ENCODE measurements at regions not wholly inside any gene's neighbourhood (a gene's known extent, or its start where the extent isn't known, plus 50 kb on each side); places are given as distances from the start of the nearest gene placed in this dataset.

DNA sequence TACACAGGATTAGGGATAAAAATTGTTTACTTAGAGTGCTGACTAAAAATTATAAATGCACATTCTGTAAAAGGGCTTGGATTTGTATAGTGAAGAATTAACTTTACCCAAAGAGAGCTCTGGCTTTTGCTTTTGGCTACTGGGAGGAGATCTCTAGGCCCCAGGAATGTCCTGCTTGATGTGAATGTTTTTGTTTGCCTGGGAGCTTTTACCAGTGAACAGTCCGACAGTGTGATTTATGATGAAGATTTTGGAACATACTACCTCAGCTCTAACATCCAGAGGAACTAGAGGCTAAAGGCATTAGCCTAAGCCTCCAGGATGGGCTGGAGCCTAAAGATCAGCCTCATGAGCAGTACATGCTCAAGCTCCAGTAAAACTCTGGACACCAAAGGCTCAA is 103.7 kb upstream of the RFX3 start:
- in situ Hi-C loops (cut with MboI; ENCODE audit: low sequenced_read_pairs, unreplicated experiment): no loop called here
- DNase-seq (ENCODE audit: low spot score): no peak
- TF ChIP-seq CTCF (IDR thresholded peaks at IDR 0.05; ENCODE audit: borderline replicate concordance, control extremely low read depth, extremely low read depth, insufficient read depth, missing control alignments): no peak

- no peak for DNase-seq (ENCODE audit: low spot score)
- in situ Hi-C loops (cut with MboI; ENCODE audit: low sequenced_read_pairs, unreplicated experiment): no loop called here
- TF ChIP-seq CTCF (IDR thresholded peaks at IDR 0.05; ENCODE audit: borderline replicate concordance, control extremely low read depth, extremely low read depth, insufficient read depth, missing control alignments): no peak
Observed at GRCh38 chr9:3628239-3628638, 102.4 kb upstream of the RFX3 start.

- no peak for DNase-seq (ENCODE audit: low spot score)
- in situ Hi-C loops (cut with MboI; ENCODE audit: low sequenced_read_pairs, unreplicated experiment): no loop called here
- no peak for TF ChIP-seq CTCF (IDR thresholded peaks at IDR 0.05; ENCODE audit: borderline replicate concordance, control extremely low read depth, extremely low read depth, insufficient read depth, missing control alignments)
Observed at GRCh38 chr9:3608011-3608410, 82.2 kb upstream of the RFX3 start.

DNA sequence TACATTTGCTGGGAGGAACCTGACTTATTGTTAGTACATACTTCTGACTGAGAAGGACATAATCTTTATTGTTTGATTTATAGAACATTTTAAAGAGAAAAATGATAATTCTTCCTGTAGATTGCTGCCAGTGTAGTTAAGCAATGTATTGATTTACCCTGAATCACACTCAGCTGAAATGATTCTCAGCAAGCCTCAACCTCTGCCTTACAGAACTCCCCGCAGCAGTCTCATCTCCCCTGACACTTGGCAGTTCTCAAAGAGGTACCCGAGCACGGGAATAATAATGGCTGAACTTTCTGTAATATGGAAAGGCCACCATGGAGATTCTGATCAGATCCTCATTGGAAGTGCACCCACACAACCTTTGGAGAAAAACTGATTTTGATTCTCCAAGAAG is 74.9 kb upstream of the RFX3 start:
- in situ Hi-C loops (cut with MboI; ENCODE audit: low sequenced_read_pairs, unreplicated experiment): no loop called here
- TF ChIP-seq CTCF (IDR thresholded peaks at IDR 0.05; ENCODE audit: borderline replicate concordance, control extremely low read depth, extremely low read depth, insufficient read depth, missing control alignments): no peak
- no peak for DNase-seq (ENCODE audit: low spot score)

DNA sequence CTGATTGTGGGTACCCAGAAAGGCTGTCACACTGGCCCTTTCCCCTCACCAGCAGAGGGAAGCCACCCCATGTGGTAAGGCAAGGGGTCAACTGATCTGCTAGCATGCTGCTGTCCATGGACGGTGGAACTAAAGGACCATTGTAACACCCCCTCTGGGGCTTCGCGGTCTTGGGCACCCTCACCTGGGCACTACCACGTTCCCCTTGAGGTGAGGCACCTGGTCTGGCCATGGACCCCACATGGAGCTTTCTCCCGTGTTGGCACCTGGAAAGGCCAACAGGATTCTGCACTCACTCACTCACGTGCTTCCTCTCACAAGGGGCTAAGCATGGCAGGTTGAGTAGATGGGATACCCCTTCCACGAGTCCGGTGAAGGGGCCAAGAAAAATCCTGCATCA is 72.0 kb upstream of the RFX3 start:
- in situ Hi-C loops (cut with MboI; ENCODE audit: low sequenced_read_pairs, unreplicated experiment): no loop called here
- DNase-seq (ENCODE audit: low spot score): no peak
- no peak for TF ChIP-seq CTCF (IDR thresholded peaks at IDR 0.05; ENCODE audit: borderline replicate concordance, control extremely low read depth, extremely low read depth, insufficient read depth, missing control alignments)

DNA sequence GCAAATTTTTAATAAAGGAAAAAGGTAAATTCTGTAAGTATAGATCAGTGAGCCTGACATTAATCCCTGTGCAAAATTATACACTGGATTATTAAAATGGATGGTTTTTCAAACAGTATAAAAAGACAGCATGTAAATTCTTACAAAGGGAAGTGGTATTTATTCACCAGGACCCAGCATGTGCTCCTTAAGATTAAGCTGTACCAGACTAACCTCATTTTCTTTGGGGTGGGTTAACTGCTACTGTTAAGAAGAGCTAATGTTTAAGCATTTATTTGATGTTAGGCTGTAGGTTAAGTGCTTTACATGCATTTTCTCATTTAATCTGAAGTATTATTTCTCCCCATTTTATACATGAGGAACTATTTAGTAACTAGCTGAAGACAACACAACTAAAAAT is 60.3 kb upstream of the RFX3 start:
- TF ChIP-seq CTCF (IDR thresholded peaks at IDR 0.05; ENCODE audit: borderline replicate concordance, control extremely low read depth, extremely low read depth, insufficient read depth, missing control alignments): no peak
- DNase-seq (ENCODE audit: low spot score): no peak
- in situ Hi-C loops (cut with MboI; ENCODE audit: low sequenced_read_pairs, unreplicated experiment): no loop called here

DNA sequence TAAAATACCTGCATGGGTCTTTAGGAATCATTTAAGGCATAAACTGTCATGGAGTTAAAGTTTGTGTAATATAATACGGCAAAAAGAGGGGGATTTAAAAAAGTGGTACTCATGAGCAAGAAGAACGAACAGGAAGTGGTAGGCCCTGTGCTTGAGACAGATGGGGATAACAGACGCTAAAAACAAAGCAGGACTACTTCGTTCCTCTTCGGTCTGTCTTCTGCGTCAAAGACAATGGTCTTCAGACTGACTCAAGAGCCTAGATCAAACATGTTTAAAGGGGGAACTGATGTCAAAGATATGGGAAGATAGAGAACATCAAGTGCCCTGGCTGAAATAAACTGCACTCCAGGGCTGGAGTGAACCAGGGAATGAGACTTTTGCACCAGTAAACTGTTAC is 59.8 kb upstream of the RFX3 start:
- no peak for DNase-seq (ENCODE audit: low spot score)
- in situ Hi-C loops (cut with MboI; ENCODE audit: low sequenced_read_pairs, unreplicated experiment): no loop called here
- TF ChIP-seq CTCF (IDR thresholded peaks at IDR 0.05; ENCODE audit: borderline replicate concordance, control extremely low read depth, extremely low read depth, insufficient read depth, missing control alignments): no peak
